Skeletal muscle tissue (tissue), 3 donors: ENCODE measurements at regions not wholly inside any gene's neighbourhood (a gene's known extent, or its start where the extent isn't known, plus 50 kb on each side); places are given as distances from the start of the nearest gene placed in this dataset.
"Not testable (repeated sequence)": the region's sequence is repeated elsewhere in the genome, so short reads cannot be mapped to it uniquely, and the experiment has no call there.

Source experiments
- H3K27ac ChIP-seq: one replicate; pipeline ENCODE4 v1.7.0; 2013; ENCODE audit warnings: mild to moderate bottlenecking, low read depth, low read length, inconsistent platforms
- H3K27me3 ChIP-seq, 3 donors: one replicate each; pipeline ENCODE4 v1.7.0; 2013; ENCODE audit warnings: low read length in 3 of 3; ENCODE audit not compliant: control insufficient read depth in 3 of 3, insufficient read depth in 3 of 3
- H3K36me3 ChIP-seq, 3 donors: one replicate each; pipeline ENCODE4 v1.7.0; 2013; ENCODE audit warnings: low read length in 3 of 3; ENCODE audit not compliant: control insufficient read depth in 3 of 3, insufficient read depth in 3 of 3
- H3K4me1 ChIP-seq, 3 donors: one replicate each; pipeline ENCODE4 v1.7.0; 2013; ENCODE audit warnings: low read length in 3 of 3, mild to moderate bottlenecking in 3 of 3; ENCODE audit not compliant: control insufficient read depth in 3 of 3, insufficient read depth in 3 of 3
- H3K4me3 ChIP-seq, 3 donors: one replicate each; pipeline ENCODE4 v1.7.0; 2013; ENCODE audit warnings: low read length in 3 of 3
- H3K9ac ChIP-seq, 3 donors: one replicate each; pipeline ENCODE4 v1.7.0; 2013; ENCODE audit warnings: low read length in 3 of 3, mild to moderate bottlenecking in 3 of 3, moderate library complexity in 2 of 3, low read depth in 1 of 3
- H3K9me3 ChIP-seq, 3 donors: one replicate each; pipeline ENCODE4 v1.7.0; 2013; ENCODE audit warnings: low read length in 3 of 3; ENCODE audit not compliant: control insufficient read depth in 3 of 3
- donor health status: Osteomylitis.

DNA sequence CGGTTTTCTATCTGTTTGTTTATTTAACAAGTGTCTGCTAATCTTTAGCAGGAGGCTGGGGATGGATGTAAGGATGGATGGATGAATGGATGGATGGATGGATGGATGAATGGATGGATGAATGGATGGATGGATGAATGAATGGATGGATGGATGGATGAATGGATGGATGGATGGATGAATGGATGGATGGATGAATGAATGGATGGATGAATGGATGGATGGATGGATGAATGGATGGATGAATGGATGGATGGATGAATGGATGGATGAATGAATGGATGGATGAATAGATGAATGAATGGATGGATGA is 310.7 kb downstream of the FOXL1 start:
- not testable (repeated sequence) for H3K27ac ChIP-seq, H3K9me3 ChIP-seq, H3K4me3 ChIP-seq, H3K36me3 ChIP-seq, H3K4me1 ChIP-seq, H3K9ac ChIP-seq
- peaks cover 11 to 54% (median 25%) of the 10 kb centered on the region in 3 donors for H3K27me3 ChIP-seq

GRCh38 chr16:86889974-86890373 is 311.6 kb downstream of the FOXL1 start:
- Histone ChIP-seq H3K36me3 (no peaks in the 10 kb centered on the region), H3K27ac (no peak overlapping the region), H3K4me3 (no peak overlapping the region), H3K4me1 (peaks cover 0 to 8% (median 5%) of the 10 kb centered on the region in 3 donors), H3K9ac (no peak overlapping the region), H3K27me3 (peaks cover 17 to 48% (median 34%) of the 10 kb centered on the region in 3 donors), H3K9me3 (no peaks in the 10 kb centered on the region)

DNA sequence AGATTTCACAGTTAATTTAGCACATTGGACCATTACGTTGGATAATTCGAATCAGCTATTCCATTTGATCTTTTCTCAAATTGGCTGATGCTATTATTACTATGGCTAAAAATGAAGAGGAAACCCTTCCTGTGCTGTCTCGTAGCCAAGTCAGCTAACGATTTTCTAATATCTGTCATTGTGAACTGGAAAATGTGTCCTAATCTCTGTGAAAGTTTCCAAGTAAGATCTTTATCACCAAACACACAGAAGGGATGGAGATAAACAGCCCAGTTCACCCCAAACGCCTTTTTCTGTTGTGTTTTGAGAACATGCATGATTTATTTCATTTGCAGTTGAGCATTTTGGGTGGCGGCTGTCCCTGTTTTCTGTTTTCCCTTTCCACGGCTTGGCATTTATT is 312.8 kb downstream of the FOXL1 start:
- Histone ChIP-seq H3K4me1 (peaks cover 0 to 8% (median 5%) of the 10 kb centered on the region in 3 donors), H3K9ac (no peak overlapping the region), H3K27me3 (peaks cover 17 to 50% (median 40%) of the 10 kb centered on the region in 3 donors), H3K36me3 (no peaks in the 10 kb centered on the region), H3K9me3 (no peaks in the 10 kb centered on the region), H3K27ac (no peak overlapping the region), H3K4me3 (no peak overlapping the region)

- H3K27me3 ChIP-seq = peaks cover 21 to 54% (median 43%) of the 10 kb centered on the region in 3 donors
Measured at GRCh38 chr16:86891631-86892030, 313.3 kb downstream of the FOXL1 start.

GRCh38 chr16:86892509-86892908 is 314.2 kb downstream of the FOXL1 start:
- peaks cover 0 to 8% (median 5%) of the 10 kb centered on the region in 3 donors for H3K4me1 ChIP-seq
- no peaks in the 10 kb centered on the region for H3K9me3 ChIP-seq
- H3K9ac ChIP-seq = no peak overlapping the region
- H3K27me3 ChIP-seq = peaks cover 19 to 50% (median 41%) of the 10 kb centered on the region in 3 donors
- no peak overlapping the region for H3K4me3 ChIP-seq
- H3K27ac ChIP-seq = no peak overlapping the region
- no peaks in the 10 kb centered on the region for H3K36me3 ChIP-seq

More at GRCh38 chr16:86891631-86892030, 313.3 kb downstream of the FOXL1 start:
- Histone ChIP-seq H3K27ac (no peak overlapping the region), H3K4me3 (no peak overlapping the region), H3K4me1 (peaks cover 0 to 8% (median 5%) of the 10 kb centered on the region in 3 donors), H3K9me3 (no peaks in the 10 kb centered on the region), H3K9ac (no peak overlapping the region), H3K36me3 (no peaks in the 10 kb centered on the region)

DNA sequence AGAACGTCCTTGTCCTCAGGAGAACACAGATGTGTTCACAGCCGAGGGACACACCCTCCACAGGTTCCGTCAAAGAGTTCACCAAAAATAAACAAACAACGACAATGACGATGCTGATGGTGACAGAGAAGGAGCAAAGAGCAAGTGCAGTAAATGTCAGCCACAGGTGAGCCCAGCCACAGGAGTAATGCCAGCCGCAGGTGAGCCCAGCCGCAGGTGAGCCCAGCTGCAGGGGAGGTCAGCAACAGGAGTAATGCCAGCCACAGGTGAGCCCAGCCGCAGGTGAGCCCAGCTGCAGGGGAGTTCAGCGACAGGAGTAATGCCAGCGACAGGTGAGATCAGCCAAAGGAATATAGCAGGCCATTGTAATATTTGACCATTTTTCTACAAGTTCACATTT is 315.2 kb downstream of the FOXL1 start:
- no peak overlapping the region for H3K4me3 ChIP-seq
- H3K27ac ChIP-seq = no peak overlapping the region
- no peaks in the 10 kb centered on the region for H3K9me3 ChIP-seq
- peaks cover 0 to 8% (median 5%) of the 10 kb centered on the region in 3 donors for H3K4me1 ChIP-seq
- H3K27me3 ChIP-seq = peaks cover 14 to 42% (median 38%) of the 10 kb centered on the region in 3 donors
- no peaks in the 10 kb centered on the region for H3K36me3 ChIP-seq
- no peak overlapping the region for H3K9ac ChIP-seq

- Histone ChIP-seq H3K27ac (no peak overlapping the region), H3K4me1 (peaks cover 0 to 8% (median 5%) of the 10 kb centered on the region in 3 donors), H3K9ac (no peak overlapping the region), H3K9me3 (no peaks in the 10 kb centered on the region), H3K27me3 (peaks cover 14 to 39% (median 38%) of the 10 kb centered on the region in 3 donors), H3K36me3 (no peaks in the 10 kb centered on the region), H3K4me3 (no peak overlapping the region)
Measured at GRCh38 chr16:86894029-86894567, 315.7 kb downstream of the FOXL1 start.

GRCh38 chr16:86894925-86895324 is 316.6 kb downstream of the FOXL1 start:
- peaks cover 14 to 39% (median 38%) of the 10 kb centered on the region in 3 donors for H3K27me3 ChIP-seq
- peaks cover 0 to 8% (median 5%) of the 10 kb centered on the region in 3 donors for H3K4me1 ChIP-seq

DNA sequence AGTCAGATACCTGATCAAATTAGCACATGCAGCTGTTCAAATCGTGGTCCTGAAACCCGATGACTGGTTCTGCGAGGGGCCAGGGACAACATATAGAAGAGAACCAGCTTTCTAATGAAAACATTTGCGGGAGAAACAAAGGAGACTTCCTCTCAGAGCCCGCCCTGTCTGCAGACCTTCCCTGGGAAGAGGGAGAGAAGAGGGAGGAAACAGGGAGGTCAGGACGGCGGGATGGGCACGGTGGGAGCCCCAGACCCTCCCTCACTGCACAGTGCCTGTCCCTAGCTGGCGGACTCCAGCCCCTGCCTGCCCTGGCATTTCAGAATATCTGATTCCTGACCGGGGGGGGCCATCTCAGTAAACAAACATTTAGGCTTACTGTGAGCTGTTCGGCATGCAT is 317.3 kb downstream of the FOXL1 start:
- Histone ChIP-seq H3K9me3 (no peaks in the 10 kb centered on the region), H3K9ac (no peak overlapping the region), H3K36me3 (no peaks in the 10 kb centered on the region), H3K27ac (no peak overlapping the region), H3K4me3 (no peak overlapping the region), H3K27me3 (peaks cover 14 to 38% (median 35%) of the 10 kb centered on the region in 3 donors), H3K4me1 (peaks cover 0 to 8% (median 5%) of the 10 kb centered on the region in 3 donors)

More at GRCh38 chr16:86894925-86895324, 316.6 kb downstream of the FOXL1 start:
- Histone ChIP-seq H3K4me3 (no peak overlapping the region), H3K36me3 (no peaks in the 10 kb centered on the region), H3K27ac (no peak overlapping the region), H3K9me3 (no peaks in the 10 kb centered on the region), H3K9ac (no peak overlapping the region)

DNA sequence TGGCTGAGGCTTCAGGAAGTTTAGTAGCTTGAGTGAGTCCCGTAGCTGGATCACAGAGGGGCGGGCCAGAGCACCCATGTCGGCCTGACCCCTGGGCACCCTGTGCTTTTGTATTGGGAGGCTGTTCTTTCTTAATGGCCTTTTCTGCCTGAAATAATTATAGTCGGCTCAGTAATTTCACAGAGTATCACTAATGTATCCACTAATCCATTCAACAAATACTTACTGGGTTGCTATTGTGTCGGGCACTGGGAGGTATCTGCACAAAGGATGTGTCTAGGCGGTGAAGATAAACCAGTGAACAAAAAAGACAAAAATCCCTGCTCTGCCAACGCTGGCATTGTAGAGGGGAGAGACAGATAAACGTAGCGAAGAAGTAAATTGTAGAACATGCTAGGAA is 318.6 kb downstream of the FOXL1 start:
- Histone ChIP-seq H3K4me3 (no peak overlapping the region), H3K9me3 (no peaks in the 10 kb centered on the region), H3K4me1 (peaks cover 0 to 8% (median 5%) of the 10 kb centered on the region in 3 donors), H3K27me3 (peaks cover 14 to 32% (median 31%) of the 10 kb centered on the region in 3 donors), H3K9ac (no peak overlapping the region), H3K36me3 (no peaks in the 10 kb centered on the region), H3K27ac (no peak overlapping the region)
